ENCODE measurements at regions not wholly inside any gene's neighbourhood (a gene's known extent, or its start where the extent isn't known, plus 50 kb on each side); places are given as distances from the start of the nearest gene placed in this dataset.

- H3K27ac ChIP-seq = no peak overlapping the region
- WGBS (ENCODE audit: insufficient coverage, low coverage, low lambda C conversion rate, missing lambda C conversion rate) = 46% methylated on average over 19 of the region's 20 CpGs
- H3K4me1 ChIP-seq = no peaks in the 10 kb centered on the region
- no peak for DNase-seq
- H3K36me3 ChIP-seq = no peaks in the 10 kb centered on the region
- no peaks in the 10 kb centered on the region for H3K9me3 ChIP-seq
- intact Hi-C loops (cut with DNase I) = no loop called here
- TF ChIP-seq CTCF (IDR thresholded peaks at IDR 0.05) = no peak
- no peak for TF ChIP-seq POLR2A (IDR thresholded peaks at IDR 0.05)
- H3K4me3 ChIP-seq = no peak overlapping the region
- ATAC-seq = peak in 3 of 4 donors; percentile 7 to 54 (median 37)
- no peaks in the 10 kb centered on the region for H3K27me3 ChIP-seq
Measured at GRCh38 chr15:85879334-85880163, 84.8 kb upstream of the KLHL25 start.

- no peak for DNase-seq
Measured at GRCh38 chr15:85880501-85881190, 85.9 kb upstream of the KLHL25 start.

GRCh38 chr15:85886309-85886811 lies 91.6 kb upstream of the KLHL25 start:
- ATAC-seq (no peak), DNase-seq (no peak)
- Histone ChIP-seq H3K9me3 (no peaks in the 10 kb centered on the region), H3K4me1 (no peaks in the 10 kb centered on the region), H3K36me3 (no peaks in the 10 kb centered on the region), H3K4me3 (no peak overlapping the region), H3K27ac (no peak overlapping the region), H3K27me3 (no peaks in the 10 kb centered on the region)
- intact Hi-C loops (cut with DNase I) = no loop called here
- no peak for TF ChIP-seq CTCF (IDR thresholded peaks at IDR 0.05)
- TF ChIP-seq POLR2A (IDR thresholded peaks at IDR 0.05) = no peak
- WGBS (ENCODE audit: insufficient coverage, low coverage, low lambda C conversion rate, missing lambda C conversion rate) = 18% methylated on average over 1 of the region's 8 CpGs

More at GRCh38 chr15:85880501-85881190, 85.9 kb upstream of the KLHL25 start:
- H3K4me1 ChIP-seq = no peaks in the 10 kb centered on the region
- TF ChIP-seq CTCF (IDR thresholded peaks at IDR 0.05) (no peak), POLR2A (IDR thresholded peaks at IDR 0.05) (no peak)
- intact Hi-C loops (cut with DNase I) = no loop called here
- no peaks in the 10 kb centered on the region for H3K36me3 ChIP-seq
- no peaks in the 10 kb centered on the region for H3K9me3 ChIP-seq
- WGBS (ENCODE audit: insufficient coverage, low coverage, low lambda C conversion rate, missing lambda C conversion rate) = 47% methylated on average over 7 of the region's 7 CpGs
- H3K27ac ChIP-seq = no peak overlapping the region
- no peak overlapping the region for H3K4me3 ChIP-seq
- ATAC-seq = no peak
- H3K27me3 ChIP-seq = no peaks in the 10 kb centered on the region

GRCh38 chr15:85889956-85890619 lies 95.4 kb upstream of the KLHL25 start:
- DNase-seq (no peak), ATAC-seq (no peak)
- Histone ChIP-seq H3K4me3 (no peak overlapping the region), H3K9me3 (no peaks in the 10 kb centered on the region), H3K36me3 (no peaks in the 10 kb centered on the region), H3K27me3 (no peaks in the 10 kb centered on the region), H3K4me1 (no peaks in the 10 kb centered on the region), H3K27ac (no peak overlapping the region)
- intact Hi-C loops (cut with DNase I) = no loop called here
- WGBS (ENCODE audit: insufficient coverage, low coverage, low lambda C conversion rate, missing lambda C conversion rate) = 74% methylated on average over 12 of the region's 12 CpGs
- TF ChIP-seq POLR2A (IDR thresholded peaks at IDR 0.05) (no peak), CTCF (IDR thresholded peaks at IDR 0.05) (no peak)

All from right lobe of liver (tissue), 6 donors.